DND-41 (cell line): ENCODE measurements at regions not wholly inside any gene's neighbourhood (a gene's known extent, or its start where the extent isn't known, plus 50 kb on each side); places are given as distances from the start of the nearest gene placed in this dataset.

Experiments used
- CTCF ChIP-seq: IDR thresholded peaks from 2 replicates; pipeline ENCODE4 v1.5.1; 2012; ENCODE audit warnings: borderline replicate concordance, low read length, moderate library complexity, mild to moderate bottlenecking; ENCODE audit not compliant: poor library complexity, severe bottlenecking; ENCODE audit errors: extremely low read depth
- EZH2 ChIP-seq: IDR thresholded peaks from 3 replicates; pipeline ENCODE4 v1.6.1; 2012; ENCODE audit warnings: borderline replicate concordance, low read depth, mild to moderate bottlenecking, moderate library complexity, low read length, inconsistent platforms; ENCODE audit not compliant: severe bottlenecking

GRCh38 chr12:24447678-24448077 is 498.2 kb upstream of the SOX5 start:
- TF ChIP-seq CTCF (no peak), EZH2 (no peak)
